ENCODE measurements at regions not wholly inside any gene's neighbourhood (a gene's known extent, or its start where the extent isn't known, plus 50 kb on each side); places are given as distances from the start of the nearest gene placed in this dataset.
A peak's percentile ranks its signal among the peaks of the same experiment; 100 is the strongest.

- 66 to 70% methylated on average over 4 of the region's 4 CpGs for WGBS, 2 donors
- TF ChIP-seq EP300 (IDR thresholded peaks at IDR 0.05) (no peak), POLR2A (IDR thresholded peaks at IDR 0.05) (no peak), CTCF (IDR thresholded peaks at IDR 0.05) (no peak), POLR2AphosphoS5 (IDR thresholded peaks at IDR 0.05) (no peak)
- no peak for DNase-seq
- Histone ChIP-seq H3K27ac (no peak overlapping the region), H3K9me3 (no peaks in the 10 kb centered on the region), H3K27me3 (no peaks in the 10 kb centered on the region), H3K4me1 (no peaks in the 10 kb centered on the region), H3K4me3 (no peak overlapping the region), H3K36me3 (no peaks in the 10 kb centered on the region)
- intact Hi-C loops (cut with DNase I) = no loop called here
Measured at GRCh38 chr4:157984285-157984911, 188.4 kb downstream of the GASK1B start.

GRCh38 chr4:157983300-157983699 lies 189.5 kb downstream of the GASK1B start:
- TF ChIP-seq CTCF (IDR thresholded peaks at IDR 0.05) = no peak
- TF ChIP-seq POLR2A (IDR thresholded peaks at IDR 0.05) = no peak
- TF ChIP-seq POLR2AphosphoS5 (IDR thresholded peaks at IDR 0.05) = no peak
- no peak for TF ChIP-seq EP300 (IDR thresholded peaks at IDR 0.05)
- Histone ChIP-seq H3K4me3 (no peak overlapping the region), H3K36me3 (no peaks in the 10 kb centered on the region), H3K27ac (no peak overlapping the region), H3K27me3 (no peaks in the 10 kb centered on the region), H3K4me1 (no peaks in the 10 kb centered on the region), H3K9me3 (no peaks in the 10 kb centered on the region)
- intact Hi-C loops (cut with DNase I) = no loop called here
- DNase-seq = no peak
- WGBS, 2 donors = 84% methylated on average over 6 of the region's 6 CpGs

GRCh38 chr4:157980158-157980557 lies 192.7 kb downstream of the GASK1B start:
- Histone ChIP-seq H3K36me3 (no peaks in the 10 kb centered on the region), H3K27ac (no peak overlapping the region), H3K9me3 (no peaks in the 10 kb centered on the region), H3K4me1 (no peaks in the 10 kb centered on the region), H3K4me3 (no peak overlapping the region), H3K27me3 (no peaks in the 10 kb centered on the region)
- no peak for DNase-seq
- intact Hi-C loops (cut with DNase I) = no loop called here
- TF ChIP-seq POLR2AphosphoS5 (IDR thresholded peaks at IDR 0.05) (no peak), EP300 (IDR thresholded peaks at IDR 0.05) (no peak), POLR2A (IDR thresholded peaks at IDR 0.05) (no peak), CTCF (IDR thresholded peaks at IDR 0.05) (no peak)

GRCh38 chr4:157978680-157979361 lies 194.0 kb downstream of the GASK1B start:
- DNase-seq = no peak
- intact Hi-C loops (cut with DNase I) = loop anchor here (5.0 to 10.0 kb wide), 2 partner anchors 754 to 937 kb away; partner anchors contain the start of gene GRIA2
- no peak overlapping the region for H3K27ac ChIP-seq
- no peaks in the 10 kb centered on the region for H3K9me3 ChIP-seq
- WGBS, 2 donors = 5 to 11% methylated on average over 7 of the region's 7 CpGs
- H3K4me1 ChIP-seq = no peaks in the 10 kb centered on the region
- no peaks in the 10 kb centered on the region for H3K27me3 ChIP-seq
- H3K4me3 ChIP-seq = no peak overlapping the region
- H3K36me3 ChIP-seq = no peaks in the 10 kb centered on the region
- TF ChIP-seq CTCF (IDR thresholded peaks at IDR 0.05) = peak; percentile 63 to 90 (median 80)
- TF ChIP-seq POLR2A (IDR thresholded peaks at IDR 0.05) = no peak

Data from sigmoid colon (tissue), 6 donors.